GM19238 (cell line): ENCODE measurements at regions not wholly inside any gene's neighbourhood (a gene's known extent, or its start where the extent isn't known, plus 50 kb on each side); places are given as distances from the start of the nearest gene placed in this dataset.
"Not testable (repeated sequence)": the region's sequence is repeated elsewhere in the genome, so short reads cannot be mapped to it uniquely, and the experiment has no call there.

ENCODE experiments used
- DNase-seq: peaks from one replicate; pipeline ENCODE4 v3.0.0; 2011; ENCODE audit warnings: low spot score; ENCODE audit not compliant: insufficient read length

DNA sequence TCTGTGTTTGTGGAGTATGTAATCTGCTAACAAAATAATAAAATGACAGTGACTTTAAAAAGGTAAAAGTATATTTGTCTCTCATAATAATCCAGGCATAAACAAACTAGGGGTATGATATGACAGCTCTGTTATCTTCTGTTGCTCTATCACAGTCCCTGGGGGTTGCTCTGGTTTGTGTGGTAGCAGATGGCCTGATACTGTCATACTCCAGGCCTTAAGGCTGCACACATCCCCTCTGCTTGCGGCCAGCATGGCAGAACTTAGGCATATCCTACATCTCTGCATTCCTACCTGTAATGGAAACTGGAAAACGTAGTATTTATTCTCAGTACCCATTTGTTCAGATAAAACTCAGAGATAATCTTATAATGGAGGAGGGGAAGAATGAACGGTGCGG, 117.9 kb upstream of the HAND2 start:
- DNase-seq = no peak

GRCh38 chr4:173642509-173642908, 112.5 kb upstream of the HAND2 start:
- no peak for DNase-seq

DNA sequence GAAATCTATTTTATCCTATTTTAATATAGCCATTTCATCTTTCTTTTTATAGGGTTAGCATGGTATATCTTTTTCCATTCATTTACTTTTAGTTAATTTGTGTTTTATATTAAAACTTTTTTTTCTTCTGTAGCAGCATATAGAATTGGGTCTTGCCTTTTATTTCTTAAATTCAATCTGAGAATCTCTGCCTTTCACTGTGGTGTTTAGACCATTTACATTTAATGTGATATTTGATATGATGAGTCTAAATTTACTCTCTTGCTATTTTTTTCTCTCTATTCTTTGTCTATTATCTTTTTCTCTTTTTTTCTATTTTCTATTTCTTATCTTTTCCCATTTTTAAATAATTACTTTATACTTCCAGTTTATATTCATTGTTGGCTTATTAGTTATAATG, 105.4 kb upstream of the HAND2 start:
- DNase-seq = no peak

DNA sequence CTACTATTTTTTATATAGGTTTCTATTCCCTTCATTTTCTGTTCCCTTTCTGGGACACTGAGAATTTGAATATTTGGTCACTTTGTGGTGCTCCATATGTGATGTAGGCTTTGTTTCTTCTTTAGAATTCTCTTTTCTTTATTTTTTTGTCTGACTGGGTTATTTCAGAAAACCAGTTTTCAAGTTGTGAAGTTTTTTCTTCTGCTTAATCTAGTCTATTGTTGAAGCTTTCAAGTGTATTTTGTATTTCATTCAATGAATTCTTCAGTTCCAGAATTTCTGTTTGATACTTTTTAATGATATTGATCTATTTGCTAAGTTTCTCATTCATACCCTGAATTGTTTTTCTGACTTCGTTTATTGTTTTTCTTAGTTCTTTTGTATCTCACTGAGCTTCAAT, 96.2 kb upstream of the HAND2 start:
- DNase-seq = no peak

DNA sequence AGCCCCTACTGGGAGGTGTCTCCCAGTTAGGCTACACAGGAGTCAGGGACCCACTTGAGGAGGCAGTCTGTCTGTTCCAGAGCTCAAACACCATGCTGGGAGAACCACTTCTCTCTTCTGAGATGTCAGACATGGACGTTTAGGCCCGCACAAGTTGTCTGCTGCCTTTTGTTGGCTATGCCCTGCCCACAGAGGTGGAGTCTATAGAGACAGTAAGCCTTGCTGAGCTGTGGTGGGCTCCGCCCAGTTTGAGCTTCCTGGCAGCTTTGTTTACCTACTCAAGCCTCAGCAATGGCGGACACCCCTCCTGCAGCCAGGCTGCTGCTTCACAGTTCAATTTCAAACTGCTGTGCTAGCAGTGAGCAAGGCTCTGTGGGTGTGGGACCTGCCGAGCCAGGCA, 88.6 kb upstream of the HAND2 start:
- not testable (repeated sequence) for DNase-seq

- DNase-seq = no peak
These were observed 79.1 kb upstream of the HAND2 start for GRCh38 chr4:173609158-173609557.

DNA sequence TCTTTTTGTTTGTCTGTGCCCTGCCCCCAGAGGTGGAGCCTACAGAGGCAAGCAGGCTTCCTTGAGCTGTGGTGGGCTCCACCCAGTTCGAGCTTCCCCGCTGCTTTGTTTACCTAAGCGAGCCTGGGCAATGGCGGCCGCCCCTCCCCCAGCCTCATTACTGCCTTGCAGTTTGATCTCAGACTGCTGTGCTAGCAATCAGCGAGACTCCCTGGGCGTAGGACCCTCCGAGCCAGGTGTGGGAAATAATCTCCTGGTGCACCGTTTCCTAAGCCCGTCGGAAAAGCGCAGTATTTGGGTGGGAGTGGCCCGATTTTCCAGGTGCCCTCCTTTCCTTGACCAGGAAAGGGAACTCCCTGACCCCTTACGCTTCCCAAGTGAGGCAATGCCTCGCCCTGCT, 78.6 kb upstream of the HAND2 start:
- DNase-seq = not testable (repeated sequence)

GRCh38 chr4:173591760-173592159, 61.7 kb upstream of the HAND2 start:
- no peak for DNase-seq

DNA sequence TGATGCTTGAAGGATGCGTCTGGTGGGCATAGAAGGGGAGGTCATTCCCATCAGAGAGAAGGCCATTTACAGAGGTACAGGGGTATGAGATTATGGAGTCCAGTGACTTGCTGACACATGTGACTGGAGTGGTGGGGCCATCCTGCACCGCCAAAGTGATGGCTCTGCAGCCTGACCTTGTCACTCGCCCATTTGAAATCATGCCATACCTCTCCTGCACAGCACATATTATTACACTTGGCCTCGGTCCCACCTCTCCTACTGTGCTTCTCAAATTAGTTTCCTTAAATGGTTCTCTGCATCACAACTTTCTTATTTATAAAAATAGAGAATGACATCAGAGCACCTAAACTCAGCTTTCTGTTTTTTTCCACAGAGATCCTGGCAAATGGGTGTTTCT, 60.7 kb upstream of the HAND2 start:
- DNase-seq = no peak

- DNase-seq = no peak
These were observed 56.0 kb upstream of the HAND2 start for GRCh38 chr4:173585876-173586572.

DNA sequence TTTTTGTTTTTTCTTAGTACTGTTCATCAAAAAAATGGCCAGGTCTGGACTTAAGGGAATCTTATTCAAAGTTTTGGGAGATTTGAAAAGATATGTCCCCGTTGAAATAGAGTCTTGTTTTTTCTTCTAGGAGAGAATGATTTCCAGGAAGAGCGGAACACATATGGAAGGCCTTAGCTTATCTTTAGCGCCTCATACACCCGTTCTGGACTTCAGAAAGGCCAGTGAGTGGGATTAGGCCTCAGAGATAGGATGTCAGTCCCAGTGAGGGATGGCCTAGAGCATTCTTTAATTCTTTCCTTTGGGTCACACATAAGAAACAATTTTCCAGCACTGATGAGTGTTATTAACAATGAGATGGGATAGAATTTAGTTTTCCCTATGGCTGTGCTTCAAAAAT, 54.5 kb upstream of the HAND2 start:
- no peak for DNase-seq
